Stimulated activated CD8-positive, alpha-beta memory T cell treated with anti-CD3 and anti-CD28 coated beads, Interleukin-4, amount 100 ng/mL, for 4 hours (primary cell): ENCODE measurements at regions not wholly inside any gene's neighbourhood (a gene's known extent, or its start where the extent isn't known, plus 50 kb on each side); places are given as distances from the start of the nearest gene placed in this dataset.
"Not testable (repeated sequence)": the region's sequence is repeated elsewhere in the genome, so short reads cannot be mapped to it uniquely, and the experiment has no call there.

Experiments used
- DNase-seq, 2 donors: peaks; one replicate each; pipeline ENCODE4 v3.0.0-alpha.2; 2020; ENCODE audit warnings: low read depth in 2 of 2, low spot score in 1 of 2

- no peak for DNase-seq
These were observed 284.4 kb upstream of the XYLT1 start for GRCh38 chr16:17755158-17755557.

GRCh38 chr16:17753434-17753833, 282.7 kb upstream of the XYLT1 start:
- no peak for DNase-seq

DNA sequence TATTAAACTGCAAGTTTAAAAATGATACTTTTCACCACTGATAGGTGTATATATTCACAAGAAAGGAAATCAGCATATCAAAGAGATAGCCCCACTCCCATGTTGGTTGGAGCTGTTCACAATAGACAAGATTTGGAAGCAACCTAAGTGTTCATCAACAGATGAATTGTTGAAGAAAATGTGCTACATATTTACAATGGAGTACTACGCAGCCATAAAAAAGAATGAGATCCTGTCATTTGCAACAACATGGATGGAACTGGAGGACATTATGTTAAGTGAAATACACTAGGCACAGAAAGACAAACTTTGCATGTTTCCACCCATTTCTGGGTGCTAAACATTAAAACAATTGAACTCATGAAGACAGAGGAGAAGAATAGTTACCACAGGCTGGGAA, 278.9 kb upstream of the XYLT1 start:
- no peak for DNase-seq

DNA sequence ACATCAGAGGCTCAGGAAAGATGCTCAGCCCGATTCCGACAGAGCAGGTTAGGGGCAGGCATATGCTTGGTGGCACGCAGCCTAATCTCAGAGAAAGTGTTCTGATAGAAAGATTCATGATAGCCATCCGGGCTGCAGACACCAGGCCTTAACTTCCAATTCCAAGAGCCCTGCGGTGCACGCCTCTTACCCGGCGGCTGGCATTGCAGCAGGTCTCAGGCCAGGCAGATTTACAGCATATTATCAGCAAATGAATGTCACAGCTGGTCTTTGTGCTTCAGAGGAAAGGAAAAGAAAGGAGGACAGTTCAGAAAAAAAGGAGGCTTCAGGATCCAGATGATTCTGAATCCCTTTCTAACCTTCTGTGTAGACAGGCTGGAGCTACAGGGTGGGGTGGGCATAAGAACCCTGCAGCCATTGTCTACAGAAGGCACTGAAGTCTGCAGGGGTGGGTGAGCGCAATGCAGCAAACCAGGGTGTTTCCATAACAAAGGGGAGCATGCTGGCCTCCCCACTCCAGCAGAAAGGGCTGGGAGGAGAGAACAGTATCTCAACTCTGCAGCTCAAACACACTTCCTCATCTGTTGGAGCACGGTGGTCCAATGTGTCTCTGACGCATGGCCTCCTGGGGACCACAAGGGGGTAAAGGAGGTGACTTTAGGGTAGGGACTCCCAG, 277.4 kb upstream of the XYLT1 start:
- no peak for DNase-seq

DNA sequence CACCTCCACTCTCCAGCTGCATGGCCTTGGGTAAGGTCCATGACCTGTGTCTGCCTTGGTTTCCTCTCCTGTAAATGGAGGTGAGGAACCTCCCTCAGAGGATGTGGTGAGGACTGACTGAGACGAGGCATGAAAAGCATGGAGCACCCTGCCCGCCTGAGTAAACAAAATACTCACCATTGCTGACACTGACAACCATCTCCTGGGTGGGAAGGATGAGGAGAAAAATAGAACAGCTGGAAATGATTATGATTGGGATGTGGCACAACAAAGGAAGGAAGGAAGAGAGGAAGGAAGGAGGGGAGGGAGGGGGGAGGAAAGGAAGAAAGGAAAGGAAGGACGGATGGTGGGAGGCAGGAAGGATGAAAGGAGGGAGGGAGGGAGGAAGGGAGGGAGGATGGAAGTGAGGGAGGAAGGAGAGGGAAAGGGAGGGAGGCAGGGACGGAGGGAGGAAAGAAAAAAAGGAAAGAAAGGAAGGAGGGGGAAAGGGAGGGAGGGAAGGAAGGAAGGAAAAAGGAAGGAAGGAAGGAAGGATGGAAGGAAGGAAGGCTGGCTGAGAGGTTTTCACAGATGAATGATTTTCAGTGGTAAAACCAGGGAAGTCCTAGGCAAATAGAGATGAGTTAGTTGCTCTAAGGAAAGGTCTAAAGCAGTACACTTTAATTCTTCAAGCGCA, 276.5 kb upstream of the XYLT1 start:
- DNase-seq: no peak

DNA sequence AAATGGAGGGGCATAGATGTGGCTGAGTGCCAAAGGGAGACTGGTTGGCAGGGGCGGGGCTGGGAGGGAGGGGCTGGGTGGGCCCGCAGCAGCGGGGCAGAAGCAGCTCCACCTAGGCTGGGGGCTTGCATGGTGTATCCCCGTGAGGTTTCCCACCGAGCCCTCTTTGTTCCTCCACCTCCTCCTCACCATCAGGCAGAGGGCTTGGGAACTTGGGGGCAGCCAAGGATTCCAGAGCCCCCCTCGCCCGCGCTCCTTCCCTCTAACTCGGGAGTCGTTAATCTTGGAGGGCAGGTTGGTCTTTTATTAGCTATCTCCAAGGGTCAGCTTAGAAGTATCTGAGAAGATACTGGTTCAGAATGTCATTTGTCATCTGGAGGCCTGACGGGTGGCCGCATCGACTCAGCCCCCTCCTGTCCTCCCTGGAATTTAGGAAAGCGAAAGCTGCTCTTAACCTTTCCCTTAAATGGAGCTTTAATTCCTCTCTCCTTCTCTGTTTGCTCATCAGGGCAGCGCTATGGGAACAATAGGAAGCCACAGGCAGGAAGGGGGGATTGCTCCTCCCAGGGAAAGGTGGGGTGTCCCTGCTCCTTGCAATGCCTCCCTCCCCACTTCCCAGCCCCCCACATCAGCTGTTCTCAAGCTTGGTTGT, 274.3 kb upstream of the XYLT1 start:
- no peak for DNase-seq

DNA sequence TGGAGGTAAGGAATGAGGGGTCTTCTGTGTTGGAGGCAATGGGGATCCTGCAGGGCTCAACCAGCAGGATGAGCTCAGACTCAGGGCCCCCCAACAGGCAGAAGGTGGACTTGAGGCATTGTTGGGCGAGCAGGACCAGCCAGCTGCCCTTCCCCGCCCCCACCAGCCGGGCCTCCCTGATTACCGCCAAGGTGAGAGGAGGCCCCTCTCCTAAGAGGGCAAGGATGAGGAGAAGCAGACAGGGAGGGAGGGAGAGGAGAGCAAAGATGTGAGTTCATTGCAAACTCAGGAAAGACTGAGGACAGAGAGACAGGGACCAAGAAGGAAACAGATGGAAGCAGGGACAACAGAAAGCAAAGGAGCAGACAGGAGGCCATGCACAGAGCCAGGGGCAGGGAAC, 272.8 kb upstream of the XYLT1 start:
- DNase-seq: no peak

DNA sequence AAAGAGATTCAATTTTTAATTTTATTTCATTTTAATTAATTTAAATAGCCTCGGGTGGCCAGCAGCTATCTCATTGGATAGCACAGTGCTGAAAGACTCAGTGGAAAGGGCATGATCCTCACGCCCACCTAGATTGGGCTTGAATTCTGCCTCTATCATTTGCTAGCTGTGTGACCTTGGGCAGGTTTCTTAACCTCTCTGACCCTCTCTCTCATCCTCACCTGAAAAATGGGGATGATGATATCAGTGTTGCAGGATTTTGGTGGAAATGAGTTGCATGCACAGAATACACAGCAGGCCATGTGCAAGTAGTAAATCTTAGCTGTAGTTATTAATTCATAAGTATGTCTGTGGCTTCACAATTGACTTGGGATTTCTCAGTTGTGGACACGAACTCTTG, 272.4 kb upstream of the XYLT1 start:
- DNase-seq: no peak

- not testable (repeated sequence) for DNase-seq
These were observed 264.3 kb upstream of the XYLT1 start for GRCh38 chr16:17735099-17735498.

DNA sequence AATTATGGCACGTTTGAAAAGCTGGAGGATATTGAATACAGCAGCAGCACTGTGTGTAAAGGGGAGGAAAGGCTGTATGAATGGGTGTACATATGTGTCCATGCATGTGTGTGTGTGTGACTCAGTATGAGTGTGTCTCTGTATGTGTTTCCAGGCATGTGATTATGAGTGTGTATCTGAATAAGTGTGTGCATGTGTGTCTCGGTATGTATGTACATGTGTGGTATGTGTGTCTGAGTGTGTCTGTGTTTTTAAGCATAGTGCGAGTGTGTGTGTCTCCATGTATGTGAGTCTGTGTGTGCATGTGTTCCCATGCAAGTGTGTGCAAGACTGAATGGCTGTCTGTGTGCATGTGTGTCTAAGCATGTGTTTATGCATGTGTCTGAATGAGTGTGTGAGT, 259.1 kb upstream of the XYLT1 start:
- DNase-seq: no peak

DNA sequence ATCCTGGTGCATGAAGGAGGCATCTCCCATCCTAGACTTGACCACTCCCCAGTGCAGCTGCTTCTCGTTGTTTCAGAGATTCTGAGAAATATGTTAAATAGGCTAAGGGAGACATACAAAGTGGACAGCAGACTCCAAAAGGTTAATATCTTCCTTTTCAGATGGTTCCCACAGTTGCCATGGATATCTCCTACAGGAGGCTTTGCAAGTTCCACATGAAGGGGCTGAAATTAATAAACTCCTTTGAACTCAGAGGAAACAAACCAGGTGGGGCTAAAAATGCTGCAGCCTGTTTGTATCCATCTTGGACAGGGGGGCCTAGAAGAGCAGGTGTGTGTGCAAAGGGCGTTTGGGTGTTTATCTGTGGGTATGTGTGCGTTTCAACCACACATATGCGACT, 257.4 kb upstream of the XYLT1 start:
- no peak for DNase-seq

GRCh38 chr16:17724242-17724898, 253.6 kb upstream of the XYLT1 start:
- no peak for DNase-seq

DNA sequence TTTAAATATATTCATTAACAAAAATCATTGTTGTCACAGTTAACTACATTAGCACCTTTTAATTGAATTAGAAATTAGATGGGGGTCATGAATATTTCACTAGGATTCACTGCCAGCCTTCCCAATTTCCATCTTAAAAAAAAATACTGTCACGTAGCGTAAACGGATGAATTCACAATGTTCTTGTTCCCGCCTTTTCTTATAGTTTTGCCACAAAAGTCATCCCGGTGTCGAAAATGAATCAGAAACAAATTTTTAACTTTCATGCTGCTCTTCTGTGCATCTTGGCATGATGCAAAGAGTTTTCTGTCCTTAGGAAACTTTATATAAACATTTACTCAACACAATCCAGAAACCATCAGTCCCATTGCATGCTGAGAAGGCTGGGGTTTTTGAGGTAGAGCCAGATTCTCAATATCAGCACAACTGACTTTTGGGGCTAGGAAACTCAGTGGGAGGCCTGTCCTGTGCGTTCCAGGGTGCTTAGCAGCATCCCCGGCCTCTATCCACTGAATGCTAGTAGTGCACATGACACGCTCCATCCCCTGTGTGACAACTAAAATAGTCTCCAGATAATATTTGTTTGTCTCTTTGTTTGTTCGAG, 252.9 kb upstream of the XYLT1 start:
- no peak for DNase-seq

- DNase-seq: no peak
These were observed 247.7 kb upstream of the XYLT1 start for GRCh38 chr16:17718495-17718894.

DNA sequence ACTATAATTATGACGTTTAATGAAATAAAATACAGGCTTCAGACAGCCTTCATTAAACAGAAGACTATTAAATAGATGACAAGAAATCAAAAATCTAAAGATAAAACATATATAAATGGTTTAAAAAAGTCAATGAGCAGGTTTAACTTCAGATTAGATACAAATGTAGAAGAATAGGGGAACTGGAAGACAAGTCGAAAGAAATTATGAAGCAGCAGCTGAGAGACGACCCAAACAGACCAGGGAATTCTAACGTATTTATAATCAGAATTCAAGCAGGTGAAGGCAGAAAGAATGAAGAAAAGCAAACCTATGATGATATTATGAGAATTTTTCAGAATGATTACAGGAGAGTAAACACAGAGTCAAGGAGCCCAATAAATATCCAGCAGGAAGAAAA, 235.1 kb upstream of the XYLT1 start:
- no peak for DNase-seq

GRCh38 chr16:17696616-17697015, 225.9 kb upstream of the XYLT1 start:
- no peak for DNase-seq

GRCh38 chr16:17692484-17692883, 221.7 kb upstream of the XYLT1 start:
- no peak for DNase-seq

DNA sequence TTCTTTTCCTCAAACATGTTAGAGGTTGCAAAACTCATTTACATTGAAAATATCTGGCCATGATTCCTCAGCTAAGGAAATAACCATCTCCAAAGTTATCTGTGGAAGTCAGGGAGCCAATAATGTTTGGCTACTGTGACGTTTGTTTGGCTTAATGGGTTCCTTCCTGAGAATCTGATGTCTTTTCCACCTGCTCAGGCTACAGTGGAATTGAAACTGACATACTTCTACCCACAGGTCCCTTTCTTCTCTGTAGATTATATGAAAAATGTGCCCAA, 221.1 kb upstream of the XYLT1 start:
- no peak for DNase-seq

- DNase-seq: no peak
These were observed 220.5 kb upstream of the XYLT1 start for GRCh38 chr16:17691106-17691898.

- DNase-seq: no peak
These were observed 214.7 kb upstream of the XYLT1 start for GRCh38 chr16:17685447-17685846.

GRCh38 chr16:17683281-17683680, 212.5 kb upstream of the XYLT1 start:
- DNase-seq: no peak
